ENCODE measurements at regions not wholly inside any gene's neighbourhood (a gene's known extent, or its start where the extent isn't known, plus 50 kb on each side); places are given as distances from the start of the nearest gene placed in this dataset.
A peak's percentile ranks its signal among the peaks of the same experiment; 100 is the strongest.

GRCh38 chr20:8073024-8073832, 53.7 kb upstream of the TMX4 start:
- ATAC-seq (replicated peaks in 1 of 2) = peak; percentile 67 to 69
- peak overlapping the region; percentile 56 for H3K27ac Mint-ChIP-seq

GRCh38 chr20:8074931-8075330, 55.4 kb upstream of the TMX4 start:
- no peaks in the 10 kb centered on the region for H3K27me3 Mint-ChIP-seq (ENCODE audit: low read depth)
- DNase-seq (no peak), ATAC-seq (replicated peaks in 1 of 2) (no peak)
- H3K4me1 Mint-ChIP-seq (ENCODE audit: low read depth) = peaks cover 14% of the 10 kb centered on the region
- H3K9me3 Mint-ChIP-seq = no peaks in the 10 kb centered on the region
- H3K4me3 Mint-ChIP-seq = no peak overlapping the region
- H3K27ac Mint-ChIP-seq = no peak overlapping the region
- no peaks in the 10 kb centered on the region for H3K36me3 Mint-ChIP-seq (ENCODE audit: insufficient read depth in 2 of 2)

More at GRCh38 chr20:8073024-8073832, 53.7 kb upstream of the TMX4 start:
- no peak for DNase-seq
- Mint-ChIP-seq H3K36me3 (ENCODE audit: insufficient read depth in 2 of 2) (no peaks in the 10 kb centered on the region), H3K4me1 (ENCODE audit: low read depth) (peaks cover 14% of the 10 kb centered on the region), H3K4me3 (peak overlapping the region; percentile 9 to 23), H3K27me3 (ENCODE audit: low read depth) (no peaks in the 10 kb centered on the region), H3K9me3 (no peaks in the 10 kb centered on the region)

GRCh38 chr20:8076306-8077136, 55.5 kb upstream of the PLCB1 start:
- no peaks in the 10 kb centered on the region for H3K9me3 Mint-ChIP-seq

DNA sequence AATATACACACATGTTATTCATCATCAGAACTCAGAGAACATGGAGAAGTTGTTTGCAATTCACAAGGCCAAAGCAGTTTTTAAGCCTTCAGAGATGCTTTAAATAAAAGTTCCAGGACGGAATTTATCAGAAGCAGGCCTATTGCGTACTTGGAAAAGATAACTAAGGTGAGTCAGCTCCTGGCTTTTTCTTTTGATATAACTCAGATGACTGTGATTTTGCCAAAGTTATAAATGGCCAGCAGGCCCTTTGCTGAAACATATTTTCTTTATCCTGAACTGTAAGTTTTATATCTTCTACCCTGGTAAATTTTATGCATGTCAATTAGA, 55.0 kb upstream of the PLCB1 start:
- H3K9me3 Mint-ChIP-seq = no peaks in the 10 kb centered on the region
- DNase-seq = no peak
- peaks cover 5% of the 10 kb centered on the region for H3K27me3 Mint-ChIP-seq (ENCODE audit: low read depth)
- H3K27ac Mint-ChIP-seq = no peak overlapping the region
- H3K4me1 Mint-ChIP-seq (ENCODE audit: low read depth) = peaks cover 14% of the 10 kb centered on the region
- H3K4me3 Mint-ChIP-seq = no peak overlapping the region
- no peak for ATAC-seq (replicated peaks in 1 of 2)
- H3K36me3 Mint-ChIP-seq (ENCODE audit: insufficient read depth in 2 of 2) = no peaks in the 10 kb centered on the region

More at GRCh38 chr20:8076306-8077136, 55.5 kb upstream of the PLCB1 start:
- Mint-ChIP-seq H3K27ac (no peak overlapping the region), H3K4me3 (no peak overlapping the region), H3K4me1 (ENCODE audit: low read depth) (peaks cover 14% of the 10 kb centered on the region), H3K27me3 (ENCODE audit: low read depth) (peaks cover 5% of the 10 kb centered on the region), H3K36me3 (ENCODE audit: insufficient read depth in 2 of 2) (no peaks in the 10 kb centered on the region)
- DNase-seq = no peak
- ATAC-seq (replicated peaks in 1 of 2) = no peak

DNA sequence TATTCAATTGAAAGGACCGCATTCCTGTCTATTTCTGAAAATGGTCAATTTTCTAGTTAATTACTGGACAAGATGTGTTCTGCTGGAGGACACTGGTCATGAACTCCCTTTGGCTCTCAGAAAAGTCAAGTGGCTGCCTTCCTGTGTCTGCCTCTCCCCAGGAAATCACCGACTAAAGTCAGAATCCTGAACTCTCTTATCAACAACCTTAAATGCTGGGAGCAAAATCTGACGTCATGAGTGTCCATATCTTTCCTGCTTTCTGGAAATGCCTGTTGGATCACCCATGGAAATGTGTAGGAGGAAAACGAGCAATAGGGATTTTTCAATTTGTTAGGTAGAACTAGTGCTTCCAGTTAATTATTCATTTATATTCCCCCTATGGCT, 53.5 kb upstream of the PLCB1 start:
- Mint-ChIP-seq H3K4me3 (no peak overlapping the region), H3K27ac (no peak overlapping the region), H3K4me1 (ENCODE audit: low read depth) (peaks cover 8% of the 10 kb centered on the region), H3K36me3 (ENCODE audit: insufficient read depth in 2 of 2) (no peaks in the 10 kb centered on the region), H3K27me3 (ENCODE audit: low read depth) (peaks cover 5% of the 10 kb centered on the region), H3K9me3 (no peaks in the 10 kb centered on the region)
- ATAC-seq (replicated peaks in 1 of 2) (no peak), DNase-seq (no peak)

GRCh38 chr20:8079976-8080375, 52.1 kb upstream of the PLCB1 start:
- H3K9me3 Mint-ChIP-seq = no peaks in the 10 kb centered on the region
- no peak for ATAC-seq (replicated peaks in 1 of 2)
- H3K4me3 Mint-ChIP-seq = no peak overlapping the region
- peaks cover 5% of the 10 kb centered on the region for H3K4me1 Mint-ChIP-seq (ENCODE audit: low read depth)
- no peaks in the 10 kb centered on the region for H3K36me3 Mint-ChIP-seq (ENCODE audit: insufficient read depth in 2 of 2)
- H3K27me3 Mint-ChIP-seq (ENCODE audit: low read depth) = peaks cover 5% of the 10 kb centered on the region
- no peak overlapping the region for H3K27ac Mint-ChIP-seq
- no peak for DNase-seq

DNA sequence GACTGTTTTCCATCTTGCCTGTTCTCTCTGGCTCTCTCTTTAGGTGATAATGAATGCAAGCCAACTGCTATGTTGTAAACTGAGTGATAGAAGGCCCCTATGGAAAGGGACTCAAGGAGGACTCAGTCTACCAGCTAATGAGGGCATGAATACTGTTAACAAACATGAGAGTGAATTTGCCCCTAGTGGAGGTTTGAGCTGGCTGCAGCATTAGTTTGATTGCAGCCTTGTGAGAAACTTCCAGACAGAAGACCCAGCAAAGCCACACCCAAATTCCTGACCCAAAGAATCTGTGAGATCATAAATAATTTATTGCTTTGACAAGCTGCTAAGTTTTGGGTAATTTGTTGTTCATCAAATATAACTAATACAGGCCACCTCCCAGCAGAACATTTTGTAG, 50.0 kb upstream of the PLCB1 start:
- Mint-ChIP-seq H3K36me3 (ENCODE audit: insufficient read depth in 2 of 2) (no peaks in the 10 kb centered on the region), H3K27ac (no peak overlapping the region), H3K4me1 (ENCODE audit: low read depth) (no peaks in the 10 kb centered on the region), H3K9me3 (no peaks in the 10 kb centered on the region), H3K27me3 (ENCODE audit: low read depth) (peaks cover 5% of the 10 kb centered on the region), H3K4me3 (no peak overlapping the region)
- ATAC-seq (replicated peaks in 1 of 2) (no peak), DNase-seq (no peak)
